WTC11 (cell line): ENCODE measurements at regions not wholly inside any gene's neighbourhood (a gene's known extent, or its start where the extent isn't known, plus 50 kb on each side); places are given as distances from the start of the nearest gene placed in this dataset.

ENCODE experiments used
- ATF2 ChIP-seq: sonication (generic); formaldehyde crosslinking; IDR thresholded peaks from 2 replicates; pipeline ENCODE4 v1.8.1; 2022; ENCODE audit warnings: low read depth, missing genetic modification reagents, borderline replicate concordance
- CREB1 ChIP-seq: sonication (generic); formaldehyde crosslinking; IDR thresholded peaks from 2 replicates; pipeline ENCODE4 v1.8.0; 2023; ENCODE audit warnings: mild to moderate bottlenecking, missing genetic modification reagents
- ETV6 ChIP-seq: sonication (generic); formaldehyde crosslinking; IDR thresholded peaks from 2 replicates; pipeline ENCODE4 v1.8.1; 2022; ENCODE audit warnings: mild to moderate bottlenecking, missing genetic modification reagents
- NR1H2 ChIP-seq: sonication (generic); formaldehyde crosslinking; IDR thresholded peaks from 2 replicates; pipeline ENCODE4 v1.9.0; 2021; ENCODE audit warnings: mild to moderate bottlenecking, moderate library complexity, missing genetic modification reagents
- TCF7 ChIP-seq: sonication (generic); formaldehyde crosslinking; IDR thresholded peaks from 2 replicates; pipeline ENCODE4 v1.8.0; 2022; ENCODE audit warnings: mild to moderate bottlenecking, low read depth, missing genetic modification reagents, moderate library complexity
- ZSCAN18 ChIP-seq: fragments of 250-450 bp; sonication (Bioruptor Pico); IDR thresholded peaks from 2 replicates; pipeline ENCODE4 v2.1.2; 2022; ENCODE audit warnings: mild to moderate bottlenecking, moderate library complexity
- TF ChIP-seq, protein P1 (sequence below): sonication (generic); formaldehyde crosslinking; IDR thresholded peaks from 2 replicates; pipeline ENCODE4 v1.8.0; 2022; ENCODE audit warnings: mild to moderate bottlenecking, missing genetic modification reagents
- TF ChIP-seq, protein P2 (sequence below): fragments of 200-600 bp; IDR thresholded peaks from 2 replicates; pipeline ENCODE4 v1.8.0; 2022; ENCODE audit warnings: antibody characterized with exemption
- TF ChIP-seq, protein P3 (sequence below): sonication (generic); formaldehyde crosslinking; IDR thresholded peaks from 2 replicates; pipeline ENCODE4 v1.8.1; 2023; ENCODE audit warnings: mild to moderate bottlenecking, moderate library complexity, missing genetic modification reagents
- TF ChIP-seq, protein P4 (sequence below): sonication (generic); formaldehyde crosslinking; IDR thresholded peaks from 2 replicates; pipeline ENCODE4 v1.8.1; 2023; ENCODE audit warnings: mild to moderate bottlenecking, missing genetic modification reagents

DNA sequence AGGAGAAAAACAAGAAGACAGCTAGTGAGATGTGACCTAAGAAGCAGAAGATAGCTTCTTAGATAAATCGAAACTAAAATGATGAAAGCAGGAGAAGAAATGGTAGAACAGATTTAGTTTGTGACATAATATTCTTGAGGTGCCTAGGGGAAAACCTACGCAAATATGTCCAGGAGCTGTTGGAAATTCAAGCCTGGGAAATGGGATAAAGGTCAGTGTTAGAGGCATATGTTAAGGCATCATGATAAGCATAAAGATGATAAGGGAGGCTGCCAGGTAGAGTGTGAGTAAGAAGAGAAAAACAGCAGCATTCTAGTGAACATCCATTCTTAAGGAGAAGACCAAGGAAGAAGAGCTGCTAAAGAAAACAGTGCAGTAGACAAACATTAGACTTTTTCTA, 109.6 kb upstream of the LGR5 start:
- TF ChIP-seq, protein P1, sequence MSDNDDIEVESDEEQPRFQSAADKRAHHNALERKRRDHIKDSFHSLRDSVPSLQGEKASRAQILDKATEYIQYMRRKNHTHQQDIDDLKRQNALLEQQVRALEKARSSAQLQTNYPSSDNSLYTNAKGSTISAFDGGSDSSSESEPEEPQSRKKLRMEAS (CRISPR knock-in tag) = no peak
- TF ChIP-seq ETV6 (CRISPR knock-in tag) (no peak), CREB1 (no peak), TCF7 (CRISPR knock-in tag) (no peak), NR1H2 (CRISPR knock-in tag) (no peak), ZSCAN18 (no peak), ATF2 (CRISPR knock-in tag) (no peak)
- TF ChIP-seq, protein P2, sequence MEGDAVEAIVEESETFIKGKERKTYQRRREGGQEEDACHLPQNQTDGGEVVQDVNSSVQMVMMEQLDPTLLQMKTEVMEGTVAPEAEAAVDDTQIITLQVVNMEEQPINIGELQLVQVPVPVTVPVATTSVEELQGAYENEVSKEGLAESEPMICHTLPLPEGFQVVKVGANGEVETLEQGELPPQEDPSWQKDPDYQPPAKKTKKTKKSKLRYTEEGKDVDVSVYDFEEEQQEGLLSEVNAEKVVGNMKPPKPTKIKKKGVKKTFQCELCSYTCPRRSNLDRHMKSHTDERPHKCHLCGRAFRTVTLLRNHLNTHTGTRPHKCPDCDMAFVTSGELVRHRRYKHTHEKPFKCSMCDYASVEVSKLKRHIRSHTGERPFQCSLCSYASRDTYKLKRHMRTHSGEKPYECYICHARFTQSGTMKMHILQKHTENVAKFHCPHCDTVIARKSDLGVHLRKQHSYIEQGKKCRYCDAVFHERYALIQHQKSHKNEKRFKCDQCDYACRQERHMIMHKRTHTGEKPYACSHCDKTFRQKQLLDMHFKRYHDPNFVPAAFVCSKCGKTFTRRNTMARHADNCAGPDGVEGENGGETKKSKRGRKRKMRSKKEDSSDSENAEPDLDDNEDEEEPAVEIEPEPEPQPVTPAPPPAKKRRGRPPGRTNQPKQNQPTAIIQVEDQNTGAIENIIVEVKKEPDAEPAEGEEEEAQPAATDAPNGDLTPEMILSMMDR = no peak
- TF ChIP-seq, protein P3, sequence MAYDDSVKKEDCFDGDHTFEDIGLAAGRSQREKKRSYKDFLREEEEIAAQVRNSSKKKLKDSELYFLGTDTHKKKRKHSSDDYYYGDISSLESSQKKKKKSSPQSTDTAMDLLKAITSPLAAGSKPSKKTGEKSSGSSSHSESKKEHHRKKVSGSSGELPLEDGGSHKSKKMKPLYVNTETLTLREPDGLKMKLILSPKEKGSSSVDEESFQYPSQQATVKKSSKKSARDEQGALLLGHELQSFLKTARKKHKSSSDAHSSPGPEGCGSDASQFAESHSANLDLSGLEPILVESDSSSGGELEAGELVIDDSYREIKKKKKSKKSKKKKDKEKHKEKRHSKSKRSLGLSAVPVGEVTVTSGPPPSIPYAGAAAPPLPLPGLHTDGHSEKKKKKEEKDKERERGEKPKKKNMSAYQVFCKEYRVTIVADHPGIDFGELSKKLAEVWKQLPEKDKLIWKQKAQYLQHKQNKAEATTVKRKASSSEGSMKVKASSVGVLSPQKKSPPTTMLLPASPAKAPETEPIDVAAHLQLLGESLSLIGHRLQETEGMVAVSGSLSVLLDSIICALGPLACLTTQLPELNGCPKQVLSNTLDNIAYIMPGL (CRISPR knock-in tag) = no peak
- TF ChIP-seq, protein P4, sequence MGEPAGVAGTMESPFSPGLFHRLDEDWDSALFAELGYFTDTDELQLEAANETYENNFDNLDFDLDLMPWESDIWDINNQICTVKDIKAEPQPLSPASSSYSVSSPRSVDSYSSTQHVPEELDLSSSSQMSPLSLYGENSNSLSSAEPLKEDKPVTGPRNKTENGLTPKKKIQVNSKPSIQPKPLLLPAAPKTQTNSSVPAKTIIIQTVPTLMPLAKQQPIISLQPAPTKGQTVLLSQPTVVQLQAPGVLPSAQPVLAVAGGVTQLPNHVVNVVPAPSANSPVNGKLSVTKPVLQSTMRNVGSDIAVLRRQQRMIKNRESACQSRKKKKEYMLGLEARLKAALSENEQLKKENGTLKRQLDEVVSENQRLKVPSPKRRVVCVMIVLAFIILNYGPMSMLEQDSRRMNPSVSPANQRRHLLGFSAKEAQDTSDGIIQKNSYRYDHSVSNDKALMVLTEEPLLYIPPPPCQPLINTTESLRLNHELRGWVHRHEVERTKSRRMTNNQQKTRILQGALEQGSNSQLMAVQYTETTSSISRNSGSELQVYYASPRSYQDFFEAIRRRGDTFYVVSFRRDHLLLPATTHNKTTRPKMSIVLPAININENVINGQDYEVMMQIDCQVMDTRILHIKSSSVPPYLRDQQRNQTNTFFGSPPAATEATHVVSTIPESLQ (CRISPR knock-in tag) = no peak
